Left ventricle myocardium inferior (tissue), 1 donor: ENCODE measurements at regions not wholly inside any gene's neighbourhood (a gene's known extent, or its start where the extent isn't known, plus 50 kb on each side); places are given as distances from the start of the nearest gene placed in this dataset.

Source experiments
- DNase-seq: peaks from one replicate; pipeline ENCODE4 v3.0.0-alpha.2; 2020
- H3K27ac ChIP-seq: fragments of 200-600 bp; replicated peaks from 2 replicates; pipeline ENCODE4 v1.8.0; 2021
- H3K27me3 ChIP-seq: fragments of 200-600 bp; 2 replicates; pipeline ENCODE4 v1.8.0; 2021; ENCODE audit warnings: low read depth
- H3K36me3 ChIP-seq: fragments of 200-600 bp; 2 replicates; pipeline ENCODE4 v1.8.0; 2021
- H3K4me1 ChIP-seq: fragments of 200-600 bp; 2 replicates; pipeline ENCODE4 v1.8.0; 2021
- H3K4me3 ChIP-seq: fragments of 200-600 bp; 2 replicates; pipeline ENCODE4 v1.8.0; 2021; ENCODE audit warnings: mild to moderate bottlenecking, moderate library complexity
- H3K9me3 ChIP-seq: fragments of 200-600 bp; replicated peaks from 2 replicates; pipeline ENCODE4 v1.8.0; 2021
- CTCF ChIP-seq: fragments of 200-600 bp; IDR thresholded peaks from 2 replicates; pipeline ENCODE4 v1.8.0; 2021; ENCODE audit warnings: antibody characterized with exemption, mild to moderate bottlenecking, borderline replicate concordance
- intact Hi-C: fragments of 100-400 bp; cut with micrococcal nuclease; formaldehyde crosslinking; loops from one replicate; pipeline ENCODE4 v1.11.0; 2022
- donor health status: DM: no; HTN: yes; CAD: no; lungs with severe emphysema.

- Histone ChIP-seq H3K27me3 (no peaks in the 10 kb centered on the region), H3K9me3 (no peaks in the 10 kb centered on the region), H3K4me1 (peaks cover 28% of the 10 kb centered on the region), H3K4me3 (no peak overlapping the region), H3K36me3 (no peaks in the 10 kb centered on the region), H3K27ac (peak overlapping the region; percentile 74)
- DNase-seq, result no peak
- intact Hi-C loops, result no loop called here
- no peak for TF ChIP-seq CTCF
Measured at GRCh38 chr12:88960213-88960878, 380.1 kb upstream of the KITLG start.

DNA sequence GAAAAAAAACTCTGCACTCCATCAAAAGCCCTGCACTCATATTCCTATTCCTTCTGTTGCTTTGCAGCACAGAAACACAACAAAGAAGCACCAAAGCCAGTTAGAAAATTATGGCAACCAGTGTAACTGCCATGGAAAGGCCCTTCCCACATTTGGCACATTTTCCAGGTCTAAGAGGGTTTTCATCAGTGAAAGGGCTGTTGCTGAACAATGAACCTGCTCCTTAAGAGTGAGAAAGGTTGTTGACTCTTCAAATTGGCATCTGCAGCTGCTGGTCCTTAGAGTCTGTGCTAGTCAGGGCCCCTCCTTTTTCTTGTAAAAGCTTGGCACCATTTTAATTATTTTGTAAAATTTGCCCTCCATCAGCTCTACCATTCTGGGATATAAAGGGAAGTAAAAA is 378.7 kb upstream of the KITLG start:
- peak overlapping the region; percentile 27 for H3K27ac ChIP-seq
- intact Hi-C loops, result no loop called here

GRCh38 chr12:88958153-88958552 is 377.9 kb upstream of the KITLG start:
- H3K27me3 ChIP-seq, result no peaks in the 10 kb centered on the region
- no peak overlapping the region for H3K27ac ChIP-seq
- TF ChIP-seq CTCF, result no peak
- no peak for DNase-seq
- intact Hi-C loops, result no loop called here
- peaks cover 28% of the 10 kb centered on the region for H3K4me1 ChIP-seq
- H3K36me3 ChIP-seq, result no peaks in the 10 kb centered on the region
- no peak overlapping the region for H3K4me3 ChIP-seq
- no peaks in the 10 kb centered on the region for H3K9me3 ChIP-seq

More for the DNA sequence above, 378.7 kb upstream of the KITLG start:
- DNase-seq, result no peak
- no peaks in the 10 kb centered on the region for H3K36me3 ChIP-seq
- no peak for TF ChIP-seq CTCF
- peaks cover 28% of the 10 kb centered on the region for H3K4me1 ChIP-seq
- H3K4me3 ChIP-seq, result no peak overlapping the region
- no peaks in the 10 kb centered on the region for H3K9me3 ChIP-seq
- no peaks in the 10 kb centered on the region for H3K27me3 ChIP-seq

DNA sequence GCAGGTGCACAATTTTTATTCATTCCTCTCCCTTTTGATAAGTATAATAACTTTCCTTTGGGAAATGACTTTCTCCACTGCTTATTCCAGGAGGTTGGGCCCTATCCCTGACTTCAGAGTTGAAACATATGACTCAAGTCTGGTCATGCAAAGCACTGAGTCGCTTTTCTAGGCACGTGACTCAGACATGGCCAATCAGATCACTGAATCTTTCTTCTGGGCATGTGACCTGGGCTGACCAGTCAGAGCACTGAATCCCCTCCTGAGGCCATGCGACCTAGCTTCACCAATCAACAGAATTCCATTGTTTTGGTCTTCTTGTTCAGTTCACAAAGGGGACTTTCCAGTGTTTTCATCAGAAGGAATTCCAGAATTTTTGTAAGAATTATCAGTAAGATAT is 377.1 kb upstream of the KITLG start:
- Histone ChIP-seq H3K27me3 (no peaks in the 10 kb centered on the region), H3K36me3 (no peaks in the 10 kb centered on the region), H3K9me3 (no peaks in the 10 kb centered on the region), H3K4me1 (peaks cover 28% of the 10 kb centered on the region), H3K27ac (no peak overlapping the region), H3K4me3 (no peak overlapping the region)
- no peak for TF ChIP-seq CTCF
- intact Hi-C loops, result no loop called here
- DNase-seq, result no peak

GRCh38 chr12:88955531-88955930 is 375.3 kb upstream of the KITLG start:
- Histone ChIP-seq H3K4me3 (no peak overlapping the region), H3K27me3 (no peaks in the 10 kb centered on the region), H3K9me3 (no peaks in the 10 kb centered on the region), H3K27ac (no peak overlapping the region), H3K36me3 (no peaks in the 10 kb centered on the region), H3K4me1 (peaks cover 19% of the 10 kb centered on the region)
- no peak for TF ChIP-seq CTCF
- intact Hi-C loops, result no loop called here
- DNase-seq, result no peak
